GM23338 (cell line): ENCODE measurements at regions not wholly inside any gene's neighbourhood (a gene's known extent, or its start where the extent isn't known, plus 50 kb on each side); places are given as distances from the start of the nearest gene placed in this dataset.

ENCODE experiments used
- CREB1 ChIP-seq: fragments of 250-450 bp; sonication (Bioruptor Pico); IDR thresholded peaks from 2 replicates; pipeline ENCODE4 v1.5.0; 2020; ENCODE audit warnings: low read depth, mild to moderate bottlenecking, moderate library complexity
- CTCF ChIP-seq, 2 experiments: fragments of 200-600 bp in 1 of 2; sonication (generic) in 1 of 2; conservative IDR thresholded peaks; 2 replicates each; pipeline versions ENCODE4 v1.5.1 to v1.6.1; 2016 to 2017; ENCODE audit warnings: antibody characterized with exemption in 2 of 2, low read depth in 2 of 2, mild to moderate bottlenecking in 2 of 2, moderate library complexity in 1 of 2
- ETS1 ChIP-seq: IDR thresholded peaks from 2 replicates; pipeline ENCODE4 v1.6.1; 2016; ENCODE audit warnings: antibody characterized with exemption
- EZH2 ChIP-seq: fragments of 200-600 bp; sonication (generic); IDR thresholded peaks from one replicate; pipeline ENCODE4 v1.8.0; 2017; ENCODE audit warnings: antibody characterized with exemption, mild to moderate bottlenecking, low read depth; ENCODE audit not compliant: unreplicated experiment
- EZH2phosphoT487 ChIP-seq: fragments of 200-600 bp; sonication (generic); IDR thresholded peaks from one replicate; pipeline ENCODE4 v1.8.1; 2018; ENCODE audit warnings: antibody characterized with exemption; ENCODE audit not compliant: unreplicated experiment
- JUNB ChIP-seq: IDR thresholded peaks from one replicate; pipeline ENCODE4 v1.6.1; 2016; ENCODE audit warnings: antibody characterized with exemption; ENCODE audit not compliant: unreplicated experiment
- POLR2AphosphoS5 ChIP-seq: IDR thresholded peaks from 2 replicates; pipeline ENCODE4 v1.6.1; 2016; ENCODE audit warnings: antibody characterized with exemption, low read depth
- STAT1 ChIP-seq: IDR thresholded peaks from one replicate; pipeline ENCODE4 v1.6.1; 2016; ENCODE audit warnings: antibody characterized with exemption; ENCODE audit not compliant: unreplicated experiment
- ZNF331 ChIP-seq: fragments of 250-450 bp; sonication (Bioruptor Pico); IDR thresholded peaks from 2 replicates; pipeline ENCODE4 v1.5.0; 2020; ENCODE audit warnings: low read depth, mild to moderate bottlenecking, moderate library complexity

GRCh38 chr3:21920421-21920861, 169.4 kb upstream of the ZNF385D start:
- TF ChIP-seq CTCF (conservative IDR thresholded peaks at IDR 0.05; ENCODE audit: low read depth in 2 of 2) (no peak), CREB1 (no peak), EZH2 (no peak), ZNF331 (CRISPR knock-in tag) (no peak), STAT1 (no peak), POLR2AphosphoS5 (no peak), ETS1 (no peak), EZH2phosphoT487 (no peak), JUNB (no peak)
